NCI-H524 treated with DMSO at 0.1 percent for 48 hours (cell line): ENCODE measurements at regions not wholly inside any gene's neighbourhood (a gene's known extent, or its start where the extent isn't known, plus 50 kb on each side); places are given as distances from the start of the nearest gene placed in this dataset.

Source experiments
- DNase-seq: peaks from one replicate; lab custom pipeline; 2025; lab: John Stamatoyannopoulos, UW

- no peak for DNase-seq
These were observed 137.3 kb upstream of the FRMD4A start for GRCh38 chr10:14468023-14468441.

GRCh38 chr10:14466257-14466656 lies 135.5 kb upstream of the FRMD4A start:
- no peak for DNase-seq

- DNase-seq = no peak
These were observed 129.7 kb upstream of the FRMD4A start for GRCh38 chr10:14460447-14460846.

- no peak for DNase-seq
These were observed 128.9 kb upstream of the FRMD4A start for GRCh38 chr10:14459665-14460064.

GRCh38 chr10:14456870-14457266 lies 126.1 kb upstream of the FRMD4A start:
- DNase-seq = no peak

GRCh38 chr10:14456218-14456869 lies 125.6 kb upstream of the FRMD4A start:
- no peak for DNase-seq

- no peak for DNase-seq
These were observed 123.9 kb upstream of the FRMD4A start for GRCh38 chr10:14454629-14455028.

- no peak for DNase-seq
These were observed 123.5 kb upstream of the FRMD4A start for GRCh38 chr10:14454206-14454605.

- DNase-seq = no peak
These were observed 122.9 kb upstream of the FRMD4A start for GRCh38 chr10:14453593-14453992.

- DNase-seq = no peak
These were observed 120.6 kb upstream of the FRMD4A start for GRCh38 chr10:14451341-14451740.

- no peak for DNase-seq
These were observed 119.3 kb upstream of the FRMD4A start for GRCh38 chr10:14450041-14450491.

GRCh38 chr10:14449293-14449815 lies 118.6 kb upstream of the FRMD4A start:
- no peak for DNase-seq

- no peak for DNase-seq
These were observed 117.7 kb upstream of the FRMD4A start for GRCh38 chr10:14448197-14448990.

GRCh38 chr10:14447094-14447839 lies 116.5 kb upstream of the FRMD4A start:
- DNase-seq = no peak

GRCh38 chr10:14439451-14440259 lies 108.9 kb upstream of the FRMD4A start:
- DNase-seq = no peak

- no peak for DNase-seq
These were observed 107.9 kb upstream of the FRMD4A start for GRCh38 chr10:14438576-14438975.

- DNase-seq = no peak
These were observed 107.3 kb upstream of the FRMD4A start for GRCh38 chr10:14438057-14438456.

GRCh38 chr10:14435976-14436632 lies 105.4 kb upstream of the FRMD4A start:
- no peak for DNase-seq

- DNase-seq = no peak
These were observed 102.4 kb upstream of the FRMD4A start for GRCh38 chr10:14433147-14433546.

- DNase-seq = no peak
These were observed 101.1 kb upstream of the FRMD4A start for GRCh38 chr10:14431868-14432267.

- no peak for DNase-seq
These were observed 98.4 kb upstream of the FRMD4A start for GRCh38 chr10:14429043-14429700.
